ENCODE measurements at regions not wholly inside any gene's neighbourhood (a gene's known extent, or its start where the extent isn't known, plus 50 kb on each side); places are given as distances from the start of the nearest gene placed in this dataset.

DNA sequence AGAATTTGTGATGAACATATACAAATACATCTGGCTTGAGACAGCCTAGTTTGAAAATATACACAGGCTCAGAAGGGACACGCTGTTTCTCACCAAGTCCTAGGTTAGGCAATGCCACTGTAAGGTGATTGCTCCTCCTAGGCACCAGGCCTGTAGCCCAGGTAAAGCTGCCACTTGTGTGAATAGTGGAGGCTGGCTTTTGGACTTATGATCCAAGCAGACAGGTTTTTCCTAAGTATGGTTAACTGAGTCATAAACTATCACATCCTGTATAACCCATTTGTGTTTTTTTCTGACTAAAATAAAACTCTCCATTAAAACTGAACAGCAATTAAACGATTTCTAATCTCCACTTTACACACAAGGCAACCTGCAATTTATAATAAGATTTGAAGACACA lies 81.0 kb downstream of the SEMA4F start:
- DNase-seq (ENCODE audit: low read depth, low spot score), result no peak
- H3K4me3 ChIP-seq (ENCODE audit: low read length), result no peak overlapping the region

DNA sequence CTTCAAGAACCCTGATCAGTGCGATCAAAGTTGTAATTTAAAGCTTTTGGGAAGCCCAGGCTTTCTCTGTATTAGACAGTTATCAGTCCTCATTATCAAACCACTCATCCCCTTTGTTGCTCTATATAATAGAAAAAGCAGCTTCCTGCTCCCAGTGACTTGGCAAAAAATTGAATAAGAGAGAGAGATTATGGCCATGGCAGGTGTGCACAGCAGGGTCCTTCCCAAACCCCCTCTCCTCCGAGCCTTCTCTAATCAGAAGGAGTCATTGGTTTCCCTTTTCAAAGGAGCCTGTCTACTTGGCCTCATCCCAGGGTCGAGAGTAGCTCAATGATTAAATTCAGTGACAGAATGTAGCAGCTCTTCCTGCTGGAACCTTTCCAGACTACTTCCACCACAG lies 81.5 kb downstream of the SEMA4F start:
- DNase-seq (ENCODE audit: low read depth, low spot score), result peak; percentile 62
- no peak overlapping the region for H3K4me3 ChIP-seq (ENCODE audit: low read length)

DNA sequence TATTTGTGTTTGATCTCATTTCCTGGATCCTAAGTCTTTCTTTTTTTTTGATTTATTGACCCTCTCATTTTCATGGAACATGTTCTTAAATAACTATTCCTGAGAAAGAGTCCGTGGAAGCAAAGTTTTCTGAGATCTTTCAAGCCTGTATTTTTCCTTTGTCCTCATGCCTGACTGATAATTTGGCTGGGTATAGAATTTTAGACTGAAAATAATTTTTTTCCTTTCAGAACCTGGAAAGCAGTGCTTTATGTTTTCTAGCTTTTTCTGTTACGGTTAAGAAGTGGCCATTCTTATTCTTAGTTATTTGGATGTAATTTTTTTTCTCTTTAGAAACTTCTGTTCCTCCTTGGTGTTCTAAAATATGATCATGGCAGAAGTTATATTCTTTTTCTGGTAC lies 82.5 kb downstream of the SEMA4F start:
- no peak overlapping the region for H3K4me3 ChIP-seq (ENCODE audit: low read length)
- DNase-seq (ENCODE audit: low read depth, low spot score), result no peak

DNA sequence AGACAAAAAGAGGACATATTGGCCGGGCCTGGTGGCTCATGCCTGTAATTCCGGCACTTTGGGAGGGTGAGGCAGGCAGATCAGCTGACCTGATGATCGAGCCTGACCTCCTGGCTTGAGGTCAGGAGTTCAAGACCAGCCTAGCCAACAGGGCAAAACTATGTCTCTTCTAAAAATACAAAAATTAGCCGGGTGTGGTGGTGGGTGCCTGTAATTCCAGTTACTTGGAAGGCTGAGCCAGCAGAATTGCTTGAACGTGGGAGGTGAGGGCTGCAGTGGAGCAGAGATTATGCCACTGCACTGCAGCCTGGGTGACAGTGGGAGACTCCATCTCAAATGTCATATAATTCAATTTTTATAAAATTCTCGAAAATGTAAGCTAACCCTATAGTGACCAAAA lies 84.5 kb downstream of the SEMA4F start:
- DNase-seq (ENCODE audit: low read depth, low spot score), result no peak
- no peak overlapping the region for H3K4me3 ChIP-seq (ENCODE audit: low read length)

DNA sequence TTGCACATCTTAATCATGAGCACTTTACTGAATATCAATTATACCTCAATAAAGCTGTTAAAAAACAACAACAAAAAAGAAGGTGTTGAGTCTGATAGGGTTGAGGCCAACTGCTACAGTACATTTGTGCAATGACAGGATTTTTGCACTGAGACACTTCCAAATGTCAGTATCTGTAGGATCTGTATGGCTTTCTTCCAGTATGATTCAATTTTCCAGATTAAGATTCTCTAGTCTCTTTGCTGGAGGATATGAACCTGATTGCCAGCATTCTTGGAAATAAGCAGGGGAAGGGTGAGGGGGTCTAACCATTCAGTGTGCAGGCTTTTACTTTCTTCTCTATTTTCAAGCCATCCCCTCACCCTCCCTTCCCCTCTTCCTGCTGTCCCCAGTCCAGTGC lies 85.1 kb downstream of the SEMA4F start:
- no peak overlapping the region for H3K4me3 ChIP-seq (ENCODE audit: low read length)
- DNase-seq (ENCODE audit: low read depth, low spot score), result no peak

DNA sequence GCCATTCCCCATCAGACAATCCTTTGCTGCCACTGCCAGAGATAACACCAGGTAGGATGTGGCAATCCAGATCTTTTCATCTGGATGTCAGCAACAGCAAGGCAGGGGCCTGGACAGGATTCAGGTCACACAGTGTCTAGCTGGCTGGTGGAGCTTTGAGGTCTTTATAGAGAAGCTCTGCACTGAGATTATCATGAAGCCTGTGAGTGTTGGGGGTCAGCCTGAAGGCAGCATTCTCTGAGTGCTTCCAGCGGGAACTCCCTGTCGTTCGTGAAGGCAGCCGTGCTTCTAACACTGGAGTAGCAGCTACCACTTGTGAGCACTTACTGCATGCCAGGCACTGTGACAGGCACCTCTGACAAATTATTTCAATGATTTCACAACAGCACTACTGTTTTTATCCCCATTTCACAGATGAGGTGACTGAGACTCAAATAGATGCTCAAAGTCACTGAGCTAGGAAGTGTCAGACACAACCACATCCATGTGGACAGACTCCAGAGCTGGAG lies 85.7 kb downstream of the SEMA4F start:
- DNase-seq (ENCODE audit: low read depth, low spot score), result no peak
- no peak overlapping the region for H3K4me3 ChIP-seq (ENCODE audit: low read length)

DNA sequence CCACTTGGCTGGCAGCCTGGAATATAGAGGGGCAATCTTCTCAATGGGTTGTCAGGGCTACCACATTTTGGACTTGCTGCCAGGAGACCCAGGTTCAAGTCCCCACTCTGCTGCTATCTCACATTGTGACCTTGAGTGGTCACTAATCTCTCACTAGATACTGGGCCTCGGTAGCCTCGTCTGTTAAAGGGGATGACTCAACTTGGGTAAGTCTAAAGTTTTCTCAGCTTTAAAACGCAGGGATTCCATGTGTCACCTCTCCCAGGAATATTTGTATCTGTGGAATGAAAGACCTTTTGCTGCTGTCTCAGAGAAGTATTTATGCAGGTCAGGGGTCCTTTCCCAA lies 86.3 kb downstream of the SEMA4F start:
- no peak overlapping the region for H3K4me3 ChIP-seq (ENCODE audit: low read length)
- DNase-seq (ENCODE audit: low read depth, low spot score), result no peak

DNA sequence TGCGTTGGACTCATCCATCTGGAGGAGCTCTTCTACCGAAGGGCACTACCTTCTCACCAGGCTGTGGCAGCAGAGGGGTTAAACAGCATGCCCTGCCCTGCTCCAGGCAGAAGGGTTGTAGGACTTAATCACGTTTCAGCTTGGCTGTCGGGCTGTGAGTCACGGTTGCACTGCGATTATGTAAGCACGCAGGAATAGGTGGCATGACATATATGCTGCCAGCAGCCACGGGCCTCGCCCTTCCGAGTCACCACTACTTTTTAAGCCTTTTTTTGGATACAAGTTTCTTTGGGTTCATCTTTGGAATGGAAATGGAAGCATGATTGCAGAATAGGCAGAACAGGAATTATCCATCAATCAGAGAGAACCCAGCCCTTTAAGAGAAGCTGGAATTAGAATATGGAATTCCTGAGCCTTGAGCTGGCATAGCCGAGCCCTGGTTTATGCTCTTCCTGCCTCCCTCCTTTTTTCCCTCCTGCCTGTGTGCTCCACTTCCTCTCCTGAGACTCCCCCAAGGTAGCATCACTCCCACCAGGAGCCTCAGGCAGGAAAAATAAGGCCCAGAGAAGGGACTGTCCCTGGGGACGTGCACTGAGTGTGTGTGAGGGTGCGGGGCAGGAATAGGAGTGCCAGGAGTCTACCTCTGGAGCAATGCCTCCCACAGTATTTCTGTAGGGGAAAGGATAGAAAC lies 86.8 kb downstream of the SEMA4F start:
- no peak for DNase-seq (ENCODE audit: low read depth, low spot score)
- H3K4me3 ChIP-seq (ENCODE audit: low read length), result no peak overlapping the region

DNA sequence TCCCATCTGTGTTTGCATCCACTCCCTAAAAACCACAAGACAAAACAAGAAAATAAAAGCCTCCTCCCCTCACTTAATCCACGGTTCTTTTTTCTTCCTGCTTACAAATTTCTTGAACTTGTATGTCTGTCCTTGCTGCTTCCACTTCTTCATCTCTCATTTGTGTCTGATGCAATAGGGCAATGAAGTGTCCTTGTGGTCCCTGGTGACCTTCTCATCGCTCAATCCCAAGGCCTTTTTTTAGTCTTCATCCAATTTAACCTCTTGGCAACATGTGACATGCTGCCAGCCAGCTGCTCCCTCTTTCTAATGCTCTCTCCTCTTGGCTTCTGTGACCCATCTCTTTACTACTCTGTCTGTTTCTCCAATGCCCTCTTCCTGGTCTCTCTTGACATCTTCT lies 87.6 kb downstream of the SEMA4F start:
- no peak for DNase-seq (ENCODE audit: low read depth, low spot score)
- no peak overlapping the region for H3K4me3 ChIP-seq (ENCODE audit: low read length)

DNA sequence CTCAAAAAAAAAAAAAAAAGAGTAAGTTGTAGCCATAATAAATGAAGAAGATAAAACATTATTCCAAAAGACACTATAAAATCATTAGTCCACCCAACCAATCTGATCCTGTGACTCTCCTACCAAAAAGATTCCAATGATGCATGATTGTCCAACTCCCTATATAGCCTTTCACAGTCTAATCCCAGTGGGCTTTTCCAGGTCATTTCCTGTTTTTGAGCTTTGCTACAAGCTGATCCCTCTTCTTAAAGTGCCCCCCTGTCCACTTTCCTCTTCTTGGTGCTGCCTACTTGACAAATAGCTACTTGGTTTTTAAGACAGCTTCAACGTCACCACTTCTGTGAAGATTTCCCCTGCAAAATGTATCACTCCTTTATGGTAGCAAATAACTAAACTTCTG lies 88.4 kb downstream of the SEMA4F start:
- no peak for DNase-seq (ENCODE audit: low read depth, low spot score)
- H3K4me3 ChIP-seq (ENCODE audit: low read length), result no peak overlapping the region

DNA sequence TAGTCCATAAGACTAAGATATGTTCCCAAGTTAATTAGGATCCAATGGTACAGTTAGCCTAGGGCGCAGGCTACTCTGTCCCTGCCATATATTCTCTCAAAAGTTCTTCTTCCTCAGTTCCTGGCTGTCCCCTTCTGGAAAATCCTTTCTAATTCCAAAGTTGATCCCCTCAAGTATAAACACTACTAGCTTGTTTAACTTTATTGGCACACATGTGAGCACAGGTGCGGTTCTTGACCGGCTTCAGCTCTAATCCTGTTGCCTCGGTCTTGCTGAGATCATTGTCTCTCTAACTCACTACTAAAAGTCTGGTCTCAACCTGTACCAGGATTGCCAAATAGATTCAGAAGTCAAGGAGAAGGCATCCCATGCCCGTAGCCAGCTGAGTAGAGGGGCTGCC lies 89.0 kb downstream of the SEMA4F start:
- no peak overlapping the region for H3K4me3 ChIP-seq (ENCODE audit: low read length)
- no peak for DNase-seq (ENCODE audit: low read depth, low spot score)

DNA sequence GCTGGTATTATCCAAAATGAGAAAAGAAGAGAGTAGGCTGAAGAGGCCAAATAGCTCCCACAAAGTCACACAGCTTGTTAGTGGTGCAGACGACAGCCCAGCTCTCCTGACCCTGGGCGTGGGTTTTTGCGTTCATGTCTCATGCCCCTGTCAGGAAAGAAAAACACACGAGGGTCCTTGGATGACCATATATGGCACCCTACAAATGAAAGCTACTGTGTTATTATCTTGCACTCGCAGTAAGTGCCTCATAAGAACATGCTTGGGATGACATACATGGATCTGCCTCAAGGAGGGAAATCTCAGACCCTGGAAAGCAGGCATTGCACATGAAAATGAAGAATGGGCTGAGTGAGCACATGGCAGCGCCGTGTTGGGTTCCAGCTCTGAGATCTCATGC lies 89.7 kb downstream of the SEMA4F start:
- DNase-seq (ENCODE audit: low read depth, low spot score), result no peak
- no peak overlapping the region for H3K4me3 ChIP-seq (ENCODE audit: low read length)

DNA sequence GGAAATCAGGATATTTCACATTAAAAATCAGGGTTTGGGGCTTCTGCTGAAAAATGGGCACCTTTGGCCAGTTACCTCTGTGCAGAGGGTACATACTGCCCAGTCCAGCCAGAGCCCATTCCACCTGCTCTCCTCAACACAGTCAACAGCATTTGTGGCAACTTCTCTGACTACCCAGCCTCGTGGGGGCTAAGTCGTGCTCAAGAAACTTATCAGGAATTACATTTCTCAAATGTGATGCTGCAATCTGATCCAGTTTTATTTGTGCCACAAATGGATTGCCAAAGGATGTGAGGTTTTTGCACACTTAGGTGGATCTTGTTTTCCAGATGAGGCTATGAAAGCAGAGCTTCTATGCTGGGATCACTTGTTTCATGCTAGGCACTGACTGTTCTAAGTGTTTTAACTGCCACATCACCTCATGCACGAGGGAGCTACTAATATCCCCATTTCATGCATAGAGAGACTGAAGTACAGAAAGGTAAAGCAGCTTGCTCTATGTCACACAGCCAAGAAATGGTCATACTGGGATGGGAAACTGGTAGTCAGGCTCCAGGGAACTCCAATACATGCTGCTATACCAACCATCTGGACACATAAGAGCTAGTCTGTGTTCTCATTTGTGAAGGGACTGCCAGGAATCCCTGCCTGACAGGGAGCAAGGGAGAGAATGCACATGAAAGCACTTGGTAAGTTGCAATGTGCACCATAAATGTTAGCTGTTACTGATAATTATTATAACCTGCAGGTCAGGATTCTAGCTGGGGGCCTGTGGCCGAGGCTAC lies 89.0 kb upstream of the HK2 start:
- no peak for DNase-seq (ENCODE audit: low read depth, low spot score)
- no peak overlapping the region for H3K4me3 ChIP-seq (ENCODE audit: low read length)

DNA sequence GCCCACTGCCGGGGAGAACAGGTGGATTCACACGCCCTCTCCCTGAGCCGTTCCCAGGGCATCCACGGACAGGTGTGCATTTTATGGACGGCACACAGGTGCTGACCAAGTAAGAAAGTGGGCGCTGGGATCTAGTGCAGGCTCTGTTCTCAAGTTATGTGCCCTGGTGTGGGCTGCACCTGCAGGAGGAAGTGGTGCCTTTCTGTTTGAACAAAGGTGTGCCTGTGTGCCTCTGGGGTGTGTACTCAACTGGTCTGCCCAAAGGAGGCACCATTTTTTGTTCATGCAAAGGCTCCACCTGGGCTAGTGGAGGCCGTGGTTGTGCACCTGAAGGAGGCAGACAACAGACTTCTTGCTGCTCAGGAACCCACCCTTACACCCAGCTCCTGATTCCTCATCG lies 88.2 kb upstream of the HK2 start:
- H3K4me3 ChIP-seq (ENCODE audit: low read length), result no peak overlapping the region
- DNase-seq (ENCODE audit: low read depth, low spot score), result no peak

DNA sequence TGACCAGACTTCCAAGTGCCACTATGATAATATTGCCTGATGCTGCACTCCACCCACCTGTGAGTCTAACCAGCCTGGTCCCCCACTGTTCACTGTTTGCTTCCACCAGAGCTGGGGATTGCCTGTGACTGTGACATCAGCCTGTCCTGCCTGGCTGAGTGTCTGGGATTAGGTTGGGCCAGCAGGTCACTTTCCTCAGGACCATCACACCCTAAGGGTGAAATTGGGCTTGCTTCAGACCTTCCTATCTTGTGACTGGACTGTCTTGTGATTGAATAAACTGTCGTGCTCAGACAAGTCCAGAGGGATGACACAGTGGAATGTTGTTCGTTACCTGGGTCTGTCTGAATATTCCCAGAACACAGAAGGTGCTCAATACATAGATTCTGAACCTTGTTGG lies 87.4 kb upstream of the HK2 start:
- DNase-seq (ENCODE audit: low read depth, low spot score), result no peak
- no peak overlapping the region for H3K4me3 ChIP-seq (ENCODE audit: low read length)

DNA sequence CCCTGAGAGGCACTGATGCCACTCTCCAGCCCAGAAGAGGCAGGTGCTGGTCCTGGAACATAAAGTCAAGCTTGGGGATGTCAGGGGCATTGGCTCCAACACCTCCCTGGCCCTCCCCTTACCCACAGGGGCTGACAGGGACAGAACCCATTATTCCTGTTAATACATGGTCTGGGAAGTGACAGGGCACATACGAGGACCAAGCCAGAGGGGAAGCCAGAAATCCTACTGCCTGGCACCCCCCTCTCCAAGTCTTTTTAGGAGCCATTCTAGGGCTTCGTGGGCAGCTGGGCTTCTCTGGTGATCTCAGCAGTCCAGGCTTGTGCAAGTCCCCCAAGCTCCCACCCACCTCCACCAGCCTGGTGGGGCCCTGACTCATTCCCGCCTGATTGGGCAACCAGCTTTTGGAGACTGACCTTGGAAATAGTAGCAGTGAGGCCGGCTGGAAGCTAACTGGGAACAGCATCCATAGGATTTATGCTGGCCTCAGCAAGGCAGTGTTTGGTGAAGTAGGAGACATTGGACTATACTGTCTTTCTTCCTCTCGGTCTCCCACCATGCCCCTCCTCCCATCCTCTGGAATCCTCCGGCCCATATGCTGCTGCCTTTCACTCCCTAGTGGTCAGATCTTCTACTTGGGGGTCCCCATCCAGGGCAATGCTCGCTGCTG lies 86.4 kb upstream of the HK2 start:
- no peak for DNase-seq (ENCODE audit: low read depth, low spot score)
- no peak overlapping the region for H3K4me3 ChIP-seq (ENCODE audit: low read length)

DNA sequence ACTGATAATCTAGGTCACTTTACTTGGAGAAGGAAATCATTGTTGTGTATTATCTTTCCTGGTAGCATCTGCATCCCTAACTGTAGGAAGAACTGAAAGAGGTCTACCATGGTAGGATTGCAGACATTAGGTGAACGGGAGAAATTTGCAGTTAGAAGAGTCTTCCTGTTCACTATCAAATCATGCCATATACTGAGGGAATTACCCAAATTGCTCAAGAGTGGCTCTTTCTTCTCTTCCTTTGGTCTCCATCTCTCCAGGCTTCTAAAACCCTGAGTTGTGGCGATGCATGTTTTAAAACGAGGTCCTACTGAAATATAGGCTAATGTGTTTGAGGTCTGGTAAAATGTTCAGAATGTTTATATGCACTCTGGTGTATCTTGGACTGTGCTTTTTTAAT lies 85.3 kb upstream of the HK2 start:
- no peak for DNase-seq (ENCODE audit: low read depth, low spot score)
- no peak overlapping the region for H3K4me3 ChIP-seq (ENCODE audit: low read length)

DNA sequence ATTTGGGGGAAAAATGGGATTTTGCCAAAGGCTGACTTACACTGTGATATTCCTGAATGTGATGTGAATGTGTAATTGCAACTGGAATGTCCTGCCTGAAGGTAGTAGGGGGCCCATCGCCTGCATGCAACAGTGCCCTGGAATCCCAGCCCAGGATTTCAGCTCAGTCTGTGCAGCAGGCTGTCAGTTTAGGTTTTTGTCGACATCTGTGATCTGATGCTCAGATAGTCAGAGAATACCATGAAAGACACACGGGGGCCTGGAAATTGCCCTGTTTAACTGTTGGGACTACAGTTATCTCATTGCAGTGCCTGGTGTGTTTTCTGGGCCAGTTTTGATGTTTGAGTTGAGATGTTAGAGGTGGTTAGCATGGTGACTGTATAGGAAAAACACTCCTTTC lies 84.5 kb upstream of the HK2 start:
- DNase-seq (ENCODE audit: low read depth, low spot score), result no peak
- H3K4me3 ChIP-seq (ENCODE audit: low read length), result no peak overlapping the region

DNA sequence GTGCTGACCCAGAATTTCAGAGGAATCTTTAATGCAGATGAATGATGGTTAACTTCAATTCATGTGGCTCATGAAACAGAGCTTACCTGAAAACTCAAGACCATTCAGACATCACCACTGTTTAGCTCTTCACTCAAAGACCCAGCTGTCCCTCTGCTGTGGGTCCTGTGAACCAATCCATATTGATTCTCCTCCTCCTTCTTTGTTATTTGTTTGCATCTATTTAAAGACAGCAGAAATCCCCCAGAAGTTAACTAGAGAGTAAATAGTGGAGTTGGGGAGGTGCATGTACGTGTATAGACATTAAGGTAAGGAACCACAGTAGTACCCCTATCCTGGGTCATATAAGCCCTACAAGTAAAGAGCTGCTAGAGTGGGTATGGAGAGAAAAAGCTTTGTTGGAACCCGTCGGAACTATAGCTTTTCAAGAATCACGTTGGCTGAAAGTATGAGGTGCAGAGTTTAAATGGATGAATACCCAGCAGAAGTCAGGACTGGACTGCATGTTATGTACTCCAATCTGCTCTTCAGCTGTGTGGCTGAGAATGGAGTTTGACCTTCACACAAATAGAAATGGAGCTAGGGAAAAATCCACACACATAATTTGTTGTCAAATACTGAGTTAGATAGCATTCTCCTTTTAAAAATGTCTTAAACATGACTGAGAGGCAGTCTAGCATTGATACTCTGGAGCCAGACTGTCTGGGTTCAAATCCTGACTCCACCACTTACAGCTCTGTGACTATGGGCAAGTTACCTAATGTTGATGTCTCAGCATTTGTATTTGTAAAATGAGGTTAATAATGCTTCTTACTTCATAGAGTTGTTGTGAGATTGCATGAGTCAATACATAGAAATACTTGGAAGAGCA lies 81.7 kb upstream of the HK2 start:
- H3K4me3 ChIP-seq (ENCODE audit: low read length), result no peak overlapping the region
- no peak for DNase-seq (ENCODE audit: low read depth, low spot score)

DNA sequence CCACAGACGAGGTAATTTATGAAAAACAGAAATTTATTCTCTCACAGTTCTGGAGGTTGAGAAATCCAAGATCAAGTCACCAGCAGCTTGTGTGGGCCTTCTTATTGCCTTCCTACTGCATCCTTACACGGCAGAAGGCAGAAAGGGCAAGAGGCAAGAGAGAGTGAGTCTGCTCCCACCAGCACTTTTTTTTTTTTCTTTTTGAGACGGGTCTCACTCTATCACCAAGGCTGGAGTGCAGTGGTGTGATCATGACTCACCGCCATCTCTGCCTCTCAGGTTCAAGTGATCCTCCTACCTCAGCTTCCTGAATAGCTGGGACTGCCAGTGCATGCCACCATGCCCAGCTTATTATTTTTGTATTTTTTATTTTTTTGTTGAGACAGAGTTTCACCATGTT lies 78.5 kb upstream of the HK2 start:
- DNase-seq (ENCODE audit: low read depth, low spot score), result no peak
- H3K4me3 ChIP-seq (ENCODE audit: low read length), result no peak overlapping the region
